OCI-LY1 (cell line): ENCODE measurements at regions not wholly inside any gene's neighbourhood (a gene's known extent, or its start where the extent isn't known, plus 50 kb on each side); places are given as distances from the start of the nearest gene placed in this dataset.

Source experiments
- CTCF ChIP-seq: fragments of 200-600 bp; sonication (generic), shearing (Covaris generic); IDR thresholded peaks from 2 replicates; pipeline ENCODE4 v1.5.1; 2017; ENCODE audit warnings: mild to moderate bottlenecking, antibody characterized with exemption, low read length, moderate library complexity, mixed read lengths
- EZH2 ChIP-seq: fragments of 200-600 bp; sonication (generic), shearing (Covaris generic); IDR thresholded peaks from 2 replicates; pipeline ENCODE4 v1.8.0; 2017; ENCODE audit warnings: borderline replicate concordance, mixed run types, mild to moderate bottlenecking, antibody characterized with exemption, low read length, moderate library complexity, mixed read lengths

- TF ChIP-seq CTCF, result no peak
- no peak for TF ChIP-seq EZH2
These were observed 646.2 kb downstream of the BRD1 start for GRCh38 chr22:49181431-49181830.
